ENCODE measurements at regions not wholly inside any gene's neighbourhood (a gene's known extent, or its start where the extent isn't known, plus 50 kb on each side); places are given as distances from the start of the nearest gene placed in this dataset.

- no peak for TF ChIP-seq CBX3 (IDR thresholded peaks at IDR 0.05; ENCODE audit: low read depth)
- Histone ChIP-seq H3K27me3 (ENCODE audit: insufficient read depth, low read length) (no peaks in the 10 kb centered on the region), H3K4me2 (ENCODE audit: low read length) (no peak overlapping the region), H4K20me1 (ENCODE audit: insufficient read depth) (no peaks in the 10 kb centered on the region), H3K9me3 (ENCODE audit: control insufficient read depth in 1 of 2, insufficient read depth in 1 of 2, low read depth in 1 of 2, low read length in 2 of 2) (no peaks in the 10 kb centered on the region), H3K4me3 (replicated peaks in 1 of 2; ENCODE audit: low read depth in 1 of 2, low read length in 2 of 2) (no peak overlapping the region), H3K36me3 (ENCODE audit: control insufficient read depth in 1 of 2, insufficient read depth in 2 of 2, low read length in 2 of 2) (no peaks in the 10 kb centered on the region), H3K9ac (ENCODE audit: low read length) (no peak overlapping the region), H3K79me2 (ENCODE audit: insufficient read depth, low read length) (no peaks in the 10 kb centered on the region), H3K9me2 (ENCODE audit: insufficient read depth) (no peaks in the 10 kb centered on the region), H3K27ac (ENCODE audit: low read depth, low read length) (no peak overlapping the region), H3K4me1 (ENCODE audit: control insufficient read depth in 1 of 2, insufficient read depth in 2 of 2, low read length in 2 of 2) (peaks cover 7 to 11% of the 10 kb centered on the region in 2 experiments; a peak in 2 of 4 replicates), H2AFZ (ENCODE audit: low read depth, low read length, poor library complexity, severe bottlenecking) (no peak overlapping the region)
- no TSS peak for BruUV-seq (replicated peaks)
- intact Hi-C loops (cut with micrococcal nuclease): no loop called here
- ATAC-seq (no peak), DNase-seq (ENCODE audit: low read depth, low spot score) (no peak)
- ChIA-PET RAD21 (ENCODE audit: low non-redundant PET in 1 of 2, low total read pairs in 2 of 2, uncharacterized antibody in 2 of 2, unreplicated experiment in 2 of 2) (no interaction called here), POLR2A (no interaction called here), CTCF (no interaction called here)
These were observed 64.3 kb downstream of the SMIM38 start for GRCh38 chr11:69219991-69220390.

GRCh38 chr11:69220561-69221051 lies 64.9 kb downstream of the SMIM38 start:
- no peak overlapping the region for H2AFZ ChIP-seq (ENCODE audit: low read depth, low read length, poor library complexity, severe bottlenecking)
- intact Hi-C loops (cut with micrococcal nuclease): no loop called here
- ATAC-seq (no peak), DNase-seq (ENCODE audit: low read depth, low spot score) (no peak)
- no peaks in the 10 kb centered on the region for H3K9me3 ChIP-seq (ENCODE audit: control insufficient read depth in 1 of 2, insufficient read depth in 1 of 2, low read depth in 1 of 2, low read length in 2 of 2)
- no peak overlapping the region for H3K27ac ChIP-seq (ENCODE audit: low read depth, low read length)
- no peaks in the 10 kb centered on the region for H3K27me3 ChIP-seq (ENCODE audit: insufficient read depth, low read length)
- no peak overlapping the region for H3K9ac ChIP-seq (ENCODE audit: low read length)
- TF ChIP-seq YY1 (IDR thresholded peaks at IDR 0.05; ENCODE audit: extremely low read depth, insufficient replicate concordance, low read depth, low read length) (no peak), ATF3 (IDR thresholded peaks at IDR 0.05) (no peak), POLR2A (IDR thresholded peaks at IDR 0.05; ENCODE audit: borderline replicate concordance, extremely low read depth, insufficient read depth, insufficient read length) (no peak), REST (IDR thresholded peaks at IDR 0.05; ENCODE audit: low read depth) (no peak), JUND (IDR thresholded peaks at IDR 0.05) (no peak), CEBPB (IDR thresholded peaks at IDR 0.05; ENCODE audit: low read depth) (no peak), MAX (IDR thresholded peaks at IDR 0.05) (no peak), FOSL1 (IDR thresholded peaks at IDR 0.05; ENCODE audit: low read depth) (no peak), SP1 (IDR thresholded peaks at IDR 0.05; ENCODE audit: low read depth) (no peak), EGR1 (IDR thresholded peaks at IDR 0.05; ENCODE audit: low read depth) (no peak)
- POLR2A ChIA-PET: no interaction called here
- H3K4me1 ChIP-seq (ENCODE audit: control insufficient read depth in 1 of 2, insufficient read depth in 2 of 2, low read length in 2 of 2): peaks cover 6 to 11% of the 10 kb centered on the region in 2 experiments; a peak in 2 of 4 replicates
- no peaks in the 10 kb centered on the region for H4K20me1 ChIP-seq (ENCODE audit: insufficient read depth)
- CTCF ChIA-PET: no interaction called here
- no TSS peak for BruUV-seq (replicated peaks)
- H3K79me2 ChIP-seq (ENCODE audit: insufficient read depth, low read length): no peaks in the 10 kb centered on the region
- H3K9me2 ChIP-seq (ENCODE audit: insufficient read depth): no peaks in the 10 kb centered on the region
- no peak overlapping the region for H3K4me3 ChIP-seq (replicated peaks in 1 of 2; ENCODE audit: low read depth in 1 of 2, low read length in 2 of 2)
- H3K4me2 ChIP-seq (ENCODE audit: low read length): no peak overlapping the region
- no peaks in the 10 kb centered on the region for H3K36me3 ChIP-seq (ENCODE audit: control insufficient read depth in 1 of 2, insufficient read depth in 2 of 2, low read length in 2 of 2)
- RAD21 ChIA-PET (ENCODE audit: low non-redundant PET in 1 of 2, low total read pairs in 2 of 2, uncharacterized antibody in 2 of 2, unreplicated experiment in 2 of 2): no interaction called here
